ENCODE measurements at regions not wholly inside any gene's neighbourhood (a gene's known extent, or its start where the extent isn't known, plus 50 kb on each side); places are given as distances from the start of the nearest gene placed in this dataset.
"Not testable (repeated sequence)": the region's sequence is repeated elsewhere in the genome, so short reads cannot be mapped to it uniquely, and the experiment has no call there.

DNA sequence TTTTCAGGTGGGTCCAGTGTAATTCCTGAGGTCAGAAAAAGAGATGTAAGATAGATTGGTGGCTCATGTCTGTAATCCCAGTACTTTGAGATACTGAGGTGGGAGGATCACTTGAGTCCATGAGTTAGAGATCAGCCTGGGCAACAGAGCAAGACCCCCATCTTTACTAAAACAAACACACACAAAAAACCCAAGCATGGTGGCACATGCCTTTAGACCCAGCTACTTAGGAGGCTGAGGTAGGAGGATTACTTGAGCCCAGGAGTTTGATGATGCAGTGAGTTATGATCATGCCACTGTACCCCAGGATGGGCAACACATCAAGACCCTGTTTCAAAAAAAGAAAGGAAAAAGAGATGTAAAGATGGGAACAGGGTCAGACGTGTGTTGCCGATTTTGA lies 857.4 kb upstream of the NDST4 start:
- Mint-ChIP-seq H3K9me3 (ENCODE audit: unreplicated experiment) (no peaks in the 10 kb centered on the region), H3K4me1 (ENCODE audit: insufficient read depth, unreplicated experiment) (no peaks in the 10 kb centered on the region), H3K27me3 (ENCODE audit: insufficient read depth, unreplicated experiment) (no peaks in the 10 kb centered on the region), H3K36me3 (ENCODE audit: insufficient read depth, unreplicated experiment) (no peaks in the 10 kb centered on the region), H3K4me3 (ENCODE audit: unreplicated experiment) (no peak overlapping the region), H3K27ac (ENCODE audit: low read depth, unreplicated experiment) (no peak overlapping the region)
- no peak for DNase-seq (ENCODE audit: unreplicated experiment)
- TF ChIP-seq CTCF (IDR thresholded peaks at IDR 0.05; ENCODE audit: unreplicated experiment): no peak
- BruUV-seq (replicated peaks): no TSS peak
- CTCF ChIA-PET: no interaction called here
- intact Hi-C loops (cut with micrococcal nuclease): no loop called here
- POLR2A ChIA-PET: no interaction called here

DNA sequence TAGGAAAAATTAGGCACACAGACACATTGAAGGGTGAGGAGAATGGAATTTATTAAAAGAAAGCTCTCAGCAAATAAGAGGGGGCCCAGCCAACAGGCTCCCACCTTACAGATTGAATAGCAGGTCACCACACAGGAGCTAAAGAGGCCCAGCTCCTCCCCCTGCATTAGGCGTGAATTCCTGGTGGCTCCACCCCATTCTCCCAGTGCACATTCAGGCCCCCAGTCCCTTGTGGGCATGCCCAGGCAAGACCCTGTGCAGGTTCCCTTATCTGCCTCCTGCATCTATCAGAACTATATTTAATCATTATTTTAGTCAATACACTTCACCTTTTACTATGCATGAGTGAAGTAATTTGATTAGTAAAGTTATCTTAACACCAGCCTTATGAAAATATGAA lies 856.3 kb upstream of the NDST4 start:
- Mint-ChIP-seq H3K9me3 (ENCODE audit: unreplicated experiment) (no peaks in the 10 kb centered on the region), H3K4me3 (ENCODE audit: unreplicated experiment) (no peak overlapping the region), H3K27me3 (ENCODE audit: insufficient read depth, unreplicated experiment) (no peaks in the 10 kb centered on the region), H3K4me1 (ENCODE audit: insufficient read depth, unreplicated experiment) (no peaks in the 10 kb centered on the region), H3K27ac (ENCODE audit: low read depth, unreplicated experiment) (no peak overlapping the region), H3K36me3 (ENCODE audit: insufficient read depth, unreplicated experiment) (no peaks in the 10 kb centered on the region)
- POLR2A ChIA-PET: no interaction called here
- no peak for TF ChIP-seq CTCF (IDR thresholded peaks at IDR 0.05; ENCODE audit: unreplicated experiment)
- no TSS peak for BruUV-seq (replicated peaks)
- CTCF ChIA-PET: interaction anchor here (0.7 kb wide), 1 partner anchor 1600 kb away, joined by 3 read pairs; no protein-coding TSS in a partner anchor
- DNase-seq (ENCODE audit: unreplicated experiment): no peak
- intact Hi-C loops (cut with micrococcal nuclease): no loop called here

GRCh38 chr4:115965588-115965987 lies 852.2 kb upstream of the NDST4 start:
- BruUV-seq (replicated peaks): no TSS peak
- ChIA-PET POLR2A (no interaction called here), CTCF (no interaction called here)
- Mint-ChIP-seq H3K36me3 (ENCODE audit: insufficient read depth, unreplicated experiment) (no peaks in the 10 kb centered on the region), H3K4me3 (ENCODE audit: unreplicated experiment) (no peak overlapping the region), H3K27me3 (ENCODE audit: insufficient read depth, unreplicated experiment) (no peaks in the 10 kb centered on the region), H3K4me1 (ENCODE audit: insufficient read depth, unreplicated experiment) (no peaks in the 10 kb centered on the region), H3K27ac (ENCODE audit: low read depth, unreplicated experiment) (no peak overlapping the region), H3K9me3 (ENCODE audit: unreplicated experiment) (no peaks in the 10 kb centered on the region)
- TF ChIP-seq CTCF (IDR thresholded peaks at IDR 0.05; ENCODE audit: unreplicated experiment): no peak
- no peak for DNase-seq (ENCODE audit: unreplicated experiment)
- intact Hi-C loops (cut with micrococcal nuclease): no loop called here

GRCh38 chr4:115956054-115956796 lies 842.8 kb upstream of the NDST4 start:
- DNase-seq (ENCODE audit: unreplicated experiment); POLR2A ChIA-PET; H3K27me3 Mint-ChIP-seq (ENCODE audit: insufficient read depth, unreplicated experiment); H3K36me3 Mint-ChIP-seq (ENCODE audit: insufficient read depth, unreplicated experiment); BruUV-seq (replicated peaks); H3K4me1 Mint-ChIP-seq (ENCODE audit: insufficient read depth, unreplicated experiment); H3K9me3 Mint-ChIP-seq (ENCODE audit: unreplicated experiment); intact Hi-C loops (cut with micrococcal nuclease); H3K27ac Mint-ChIP-seq (ENCODE audit: low read depth, unreplicated experiment); H3K4me3 Mint-ChIP-seq (ENCODE audit: unreplicated experiment): not testable (repeated sequence)
- CTCF ChIA-PET: interaction anchor here (0.6 kb wide), 1 partner anchor 570 kb away, joined by 3 read pairs; no protein-coding TSS in a partner anchor

DNA sequence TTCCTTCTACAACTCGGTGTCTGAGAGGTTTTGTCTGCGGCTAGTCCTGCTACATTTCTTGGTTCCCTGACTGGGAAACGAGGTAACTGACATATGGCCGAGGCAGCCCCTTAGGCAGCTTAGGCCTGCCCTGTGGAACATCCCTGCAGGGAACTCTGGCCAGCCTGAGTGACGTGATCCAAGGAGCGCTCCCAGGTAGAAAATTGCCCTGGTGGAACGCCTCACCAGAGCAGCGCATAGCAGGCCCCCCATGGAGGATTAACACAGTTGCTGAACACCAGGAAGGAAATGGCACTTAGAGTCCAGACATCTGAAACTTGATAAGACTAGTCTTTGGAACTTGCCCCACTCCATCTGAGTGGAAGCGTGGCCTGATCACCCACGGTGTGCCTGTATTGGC lies 837.4 kb upstream of the NDST4 start:
- H3K4me3 Mint-ChIP-seq (ENCODE audit: unreplicated experiment): no peak overlapping the region
- no peak for TF ChIP-seq CTCF (IDR thresholded peaks at IDR 0.05; ENCODE audit: unreplicated experiment)
- no peaks in the 10 kb centered on the region for H3K4me1 Mint-ChIP-seq (ENCODE audit: insufficient read depth, unreplicated experiment)
- H3K36me3 Mint-ChIP-seq (ENCODE audit: insufficient read depth, unreplicated experiment): no peaks in the 10 kb centered on the region
- no peaks in the 10 kb centered on the region for H3K9me3 Mint-ChIP-seq (ENCODE audit: unreplicated experiment)
- BruUV-seq (replicated peaks): no TSS peak
- H3K27me3 Mint-ChIP-seq (ENCODE audit: insufficient read depth, unreplicated experiment): no peaks in the 10 kb centered on the region
- ChIA-PET CTCF (no interaction called here), POLR2A (no interaction called here)
- intact Hi-C loops (cut with micrococcal nuclease): no loop called here
- no peak for DNase-seq (ENCODE audit: unreplicated experiment)
- no peak overlapping the region for H3K27ac Mint-ChIP-seq (ENCODE audit: low read depth, unreplicated experiment)

DNA sequence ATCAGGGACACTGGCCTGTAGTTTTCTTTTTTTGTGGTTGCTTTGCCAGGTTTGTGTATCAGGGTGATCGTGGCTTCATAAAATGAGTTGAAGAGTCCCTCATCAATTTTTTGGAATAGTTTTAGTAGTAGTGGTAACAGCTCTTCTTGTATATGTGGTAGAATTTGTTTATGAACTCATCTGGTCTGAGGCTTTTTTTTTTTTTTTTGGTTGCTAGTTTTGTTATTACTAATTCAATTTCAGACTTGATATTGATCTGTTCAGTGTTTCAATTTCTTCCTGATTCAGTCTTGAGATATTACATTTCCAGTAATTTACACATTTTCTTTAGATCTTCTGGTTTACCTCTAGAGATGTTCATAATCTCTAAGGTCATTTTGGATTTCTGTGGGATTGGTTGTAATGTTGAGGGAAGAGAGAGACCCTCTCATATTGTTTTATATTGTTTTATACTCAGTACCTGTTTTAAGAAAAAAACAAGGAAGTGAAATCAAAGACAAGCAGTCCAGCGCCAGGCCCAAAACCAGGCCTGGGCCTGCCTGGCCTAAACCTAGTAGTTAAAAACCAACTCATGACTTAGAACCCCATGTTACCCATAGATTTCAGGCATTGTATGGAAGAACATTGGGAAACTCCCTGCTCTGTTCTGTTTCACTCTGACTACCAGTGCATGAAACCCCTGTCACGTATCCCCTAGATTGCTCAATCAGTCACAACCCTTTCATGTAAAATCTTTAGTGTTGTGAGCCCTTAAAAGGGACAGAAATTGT lies 836.7 kb upstream of the NDST4 start:
- CTCF ChIA-PET; H3K9me3 Mint-ChIP-seq (ENCODE audit: unreplicated experiment); H3K36me3 Mint-ChIP-seq (ENCODE audit: insufficient read depth, unreplicated experiment); H3K4me3 Mint-ChIP-seq (ENCODE audit: unreplicated experiment); BruUV-seq (replicated peaks); intact Hi-C loops (cut with micrococcal nuclease); POLR2A ChIA-PET; DNase-seq (ENCODE audit: unreplicated experiment); H3K27me3 Mint-ChIP-seq (ENCODE audit: insufficient read depth, unreplicated experiment); H3K27ac Mint-ChIP-seq (ENCODE audit: low read depth, unreplicated experiment); H3K4me1 Mint-ChIP-seq (ENCODE audit: insufficient read depth, unreplicated experiment): not testable (repeated sequence)
